Thoracic aorta (tissue), 2 donors: ENCODE measurements at regions not wholly inside any gene's neighbourhood (a gene's known extent, or its start where the extent isn't known, plus 50 kb on each side); places are given as distances from the start of the nearest gene placed in this dataset.

ENCODE experiments used
- ATAC-seq: fragments of 150-250 bp; one replicate; pipeline ENCODE4 v1.8.0; 2017; ENCODE audit warnings: low read depth; ENCODE audit not compliant: insufficient number of reproducible peaks, low FRiP score
- DNase-seq: peaks from one replicate; pipeline ENCODE4 v3.0.0-alpha.2; 2020; ENCODE audit warnings: low spot score
- H3K27ac ChIP-seq, 2 donors: fragments of 200-600 bp; sonication (generic); 1 replicate in 1 of 2; 2 replicates in 1 of 2; pipeline ENCODE4 v1.5.1; 2016; ENCODE audit warnings: mild to moderate bottlenecking in 2 of 2, moderate library complexity in 2 of 2
- H3K27me3 ChIP-seq: fragments of 200-600 bp; sonication (generic); replicated peaks from 2 replicates; pipeline ENCODE4 v1.6.0; 2016; ENCODE audit warnings: mild to moderate bottlenecking; ENCODE audit not compliant: insufficient read depth
- H3K36me3 ChIP-seq: fragments of 200-600 bp; sonication (generic); one replicate; pipeline ENCODE4 v1.5.1; 2016
- H3K4me1 ChIP-seq, 2 donors: fragments of 200-600 bp; sonication (generic); 1 replicate in 1 of 2; 2 replicates in 1 of 2; pipeline versions ENCODE4 v1.5.1 to v1.6.0; 2016; ENCODE audit warnings: low read depth in 2 of 2, mild to moderate bottlenecking in 1 of 2; ENCODE audit not compliant: control insufficient read depth in 1 of 2
- H3K4me3 ChIP-seq: fragments of 200-600 bp; sonication (generic); 2 replicates; pipeline ENCODE4 v1.5.1; 2016; ENCODE audit warnings: mild to moderate bottlenecking
- H3K9me3 ChIP-seq: fragments of 200-600 bp; sonication (generic); 2 replicates; pipeline ENCODE4 v1.5.1; 2016
- CTCF ChIP-seq: fragments of 200-600 bp; sonication (generic); IDR thresholded peaks from one replicate; pipeline ENCODE4 v1.5.1; 2019; ENCODE audit warnings: antibody characterized with exemption

GRCh38 chr5:9932770-9933169 lies 302.6 kb upstream of the TAS2R1 start:
- no peaks in the 10 kb centered on the region for H3K9me3 ChIP-seq
- no peaks in the 10 kb centered on the region for H3K36me3 ChIP-seq
- H3K27ac ChIP-seq: no peak overlapping the region
- DNase-seq (no peak), ATAC-seq (no peak)
- TF ChIP-seq CTCF: no peak
- H3K27me3 ChIP-seq: no peaks in the 10 kb centered on the region
- no peak overlapping the region for H3K4me3 ChIP-seq
- no peaks in the 10 kb centered on the region for H3K4me1 ChIP-seq

- Histone ChIP-seq H3K36me3 (no peaks in the 10 kb centered on the region), H3K9me3 (no peaks in the 10 kb centered on the region), H3K4me1 (no peaks in the 10 kb centered on the region), H3K27ac (no peak overlapping the region), H3K4me3 (no peak overlapping the region), H3K27me3 (no peaks in the 10 kb centered on the region)
- ATAC-seq: no peak
- no peak for DNase-seq
- no peak for TF ChIP-seq CTCF
Observed at GRCh38 chr5:9930156-9930555, 300.0 kb upstream of the TAS2R1 start.

GRCh38 chr5:9928326-9928725 lies 298.2 kb upstream of the TAS2R1 start:
- no peaks in the 10 kb centered on the region for H3K36me3 ChIP-seq
- ATAC-seq (no peak), DNase-seq (no peak)
- H3K4me3 ChIP-seq: no peak overlapping the region
- no peak overlapping the region for H3K27ac ChIP-seq
- TF ChIP-seq CTCF: no peak
- H3K9me3 ChIP-seq: no peaks in the 10 kb centered on the region
- no peaks in the 10 kb centered on the region for H3K27me3 ChIP-seq
- no peaks in the 10 kb centered on the region for H3K4me1 ChIP-seq

- no peaks in the 10 kb centered on the region for H3K27me3 ChIP-seq
- no peaks in the 10 kb centered on the region for H3K36me3 ChIP-seq
- H3K9me3 ChIP-seq: no peaks in the 10 kb centered on the region
- no peak for ATAC-seq
- DNase-seq: no peak
- H3K4me1 ChIP-seq: no peaks in the 10 kb centered on the region
- H3K27ac ChIP-seq: no peak overlapping the region
- H3K4me3 ChIP-seq: no peak overlapping the region
- TF ChIP-seq CTCF: no peak
Observed at GRCh38 chr5:9927521-9927997, 297.4 kb upstream of the TAS2R1 start.

GRCh38 chr5:9927106-9927505 lies 297.0 kb upstream of the TAS2R1 start:
- Histone ChIP-seq H3K4me1 (no peaks in the 10 kb centered on the region), H3K27me3 (no peaks in the 10 kb centered on the region), H3K36me3 (no peaks in the 10 kb centered on the region), H3K4me3 (no peak overlapping the region), H3K9me3 (no peaks in the 10 kb centered on the region), H3K27ac (no peak overlapping the region)
- TF ChIP-seq CTCF: no peak
- ATAC-seq (no peak), DNase-seq (no peak)
